Choroid plexus epithelial cell (primary cell): ENCODE measurements at regions not wholly inside any gene's neighbourhood (a gene's known extent, or its start where the extent isn't known, plus 50 kb on each side); places are given as distances from the start of the nearest gene placed in this dataset.
A peak's percentile ranks its signal among the peaks of the same experiment; 100 is the strongest.

Experiments used
- DNase-seq: peaks from one replicate; pipeline ENCODE4 v3.0.0-alpha.2; 2010; ENCODE audit warnings: low read depth
- H3K4me3 ChIP-seq: 2 replicates; pipeline ENCODE4 v1.5.1; 2011; ENCODE audit warnings: low read depth, mild to moderate bottlenecking, control low read depth, low read length, moderate library complexity
- TF ChIP-seq, protein P1 (sequence below): conservative IDR thresholded peaks from 2 replicates; pipeline ENCODE4 v1.5.1; 2011; ENCODE audit warnings: low read depth, mild to moderate bottlenecking, control low read depth, inconsistent platforms, low read length, moderate library complexity

DNA sequence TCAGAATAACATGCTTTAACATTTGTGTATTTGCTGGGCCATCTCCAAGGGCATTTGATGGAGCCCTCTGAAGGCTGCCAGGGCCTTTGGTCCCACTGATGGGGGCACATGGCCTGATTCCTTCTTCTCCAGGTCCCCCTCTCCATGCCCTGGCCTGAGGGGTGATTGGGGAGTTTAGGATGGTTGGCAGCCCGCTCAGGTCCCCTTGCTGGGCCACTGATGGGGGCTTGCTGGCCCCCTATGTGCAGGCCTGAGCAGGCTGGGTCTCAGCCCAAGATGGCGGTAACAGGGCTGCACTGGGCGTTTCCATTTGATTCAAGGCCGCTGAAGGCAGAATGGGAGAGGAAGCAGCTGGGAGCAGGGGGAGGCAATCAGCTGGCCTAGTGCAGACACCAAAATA, 113.7 kb upstream of the NECTIN1 start:
- DNase-seq, result no peak
- no peak overlapping the region for H3K4me3 ChIP-seq
- TF ChIP-seq, protein P1, sequence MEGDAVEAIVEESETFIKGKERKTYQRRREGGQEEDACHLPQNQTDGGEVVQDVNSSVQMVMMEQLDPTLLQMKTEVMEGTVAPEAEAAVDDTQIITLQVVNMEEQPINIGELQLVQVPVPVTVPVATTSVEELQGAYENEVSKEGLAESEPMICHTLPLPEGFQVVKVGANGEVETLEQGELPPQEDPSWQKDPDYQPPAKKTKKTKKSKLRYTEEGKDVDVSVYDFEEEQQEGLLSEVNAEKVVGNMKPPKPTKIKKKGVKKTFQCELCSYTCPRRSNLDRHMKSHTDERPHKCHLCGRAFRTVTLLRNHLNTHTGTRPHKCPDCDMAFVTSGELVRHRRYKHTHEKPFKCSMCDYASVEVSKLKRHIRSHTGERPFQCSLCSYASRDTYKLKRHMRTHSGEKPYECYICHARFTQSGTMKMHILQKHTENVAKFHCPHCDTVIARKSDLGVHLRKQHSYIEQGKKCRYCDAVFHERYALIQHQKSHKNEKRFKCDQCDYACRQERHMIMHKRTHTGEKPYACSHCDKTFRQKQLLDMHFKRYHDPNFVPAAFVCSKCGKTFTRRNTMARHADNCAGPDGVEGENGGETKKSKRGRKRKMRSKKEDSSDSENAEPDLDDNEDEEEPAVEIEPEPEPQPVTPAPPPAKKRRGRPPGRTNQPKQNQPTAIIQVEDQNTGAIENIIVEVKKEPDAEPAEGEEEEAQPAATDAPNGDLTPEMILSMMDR, result no peak

GRCh38 chr11:119839476-119840133, 110.6 kb upstream of the NECTIN1 start:
- DNase-seq, result no peak
- H3K4me3 ChIP-seq, result no peak overlapping the region
- TF ChIP-seq, protein P1, result no peak

DNA sequence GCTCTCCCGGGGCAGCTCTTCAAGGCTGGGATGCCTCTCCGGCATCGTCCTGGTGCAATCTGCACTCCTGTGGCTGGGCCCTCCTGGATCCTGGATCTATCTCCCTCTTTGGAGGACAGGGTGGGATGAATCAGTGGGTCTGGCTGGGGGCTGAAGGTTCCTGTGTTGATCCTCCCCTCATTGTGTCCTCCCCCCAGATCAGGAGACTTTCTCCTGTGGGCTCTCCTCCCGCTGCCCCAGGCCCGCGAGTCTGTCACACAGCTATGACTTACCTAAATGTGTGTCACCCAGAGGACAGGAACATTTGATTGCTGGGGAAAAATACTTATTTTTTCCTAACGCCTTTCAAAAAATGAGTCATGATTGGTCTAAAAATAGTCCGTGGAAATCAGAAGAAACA, 106.8 kb upstream of the NECTIN1 start:
- TF ChIP-seq, protein P1, result no peak
- no peak overlapping the region for H3K4me3 ChIP-seq
- DNase-seq, result no peak

GRCh38 chr11:119832202-119832935, 103.4 kb upstream of the NECTIN1 start:
- no peak overlapping the region for H3K4me3 ChIP-seq
- TF ChIP-seq, protein P1, result no peak
- peak; percentile 71 for DNase-seq

- TF ChIP-seq, protein P1, result no peak
- H3K4me3 ChIP-seq, result no peak overlapping the region
- no peak for DNase-seq
Observed at GRCh38 chr11:119831011-119831410, 102.0 kb upstream of the NECTIN1 start.

GRCh38 chr11:119830400-119830799, 101.4 kb upstream of the NECTIN1 start:
- TF ChIP-seq, protein P1, result no peak
- no peak overlapping the region for H3K4me3 ChIP-seq
- DNase-seq, result no peak

GRCh38 chr11:119829402-119829801, 100.4 kb upstream of the NECTIN1 start:
- TF ChIP-seq, protein P1, result no peak
- DNase-seq, result no peak
- H3K4me3 ChIP-seq, result no peak overlapping the region
